Ovary (tissue), 7 donors: ENCODE measurements at regions not wholly inside any gene's neighbourhood (a gene's known extent, or its start where the extent isn't known, plus 50 kb on each side); places are given as distances from the start of the nearest gene placed in this dataset.

Experiments used
- DNase-seq, 5 donors: peaks; one replicate each; pipeline ENCODE4 v3.0.0-alpha.2; 2019 to 2020
- H3K27ac ChIP-seq, 2 donors: fragments of 200-600 bp; one replicate each; pipeline versions ENCODE4 v1.5.1 to v1.8.0; 2019 to 2022
- H3K27me3 ChIP-seq: fragments of 200-600 bp; one replicate; pipeline ENCODE4 v1.8.0; 2022
- H3K36me3 ChIP-seq: fragments of 200-600 bp; sonication (generic); one replicate; pipeline ENCODE4 v1.5.1; 2019
- H3K4me1 ChIP-seq: one replicate; pipeline ENCODE4 v1.8.1; 2013; ENCODE audit warnings: mild to moderate bottlenecking, moderate library complexity; ENCODE audit not compliant: insufficient read depth
- H3K4me3 ChIP-seq: fragments of 200-600 bp; sonication (generic); one replicate; pipeline ENCODE4 v1.5.1; 2017
- H3K9me3 ChIP-seq, 2 donors: fragments of 200-600 bp in 1 of 2; sonication (generic) in 1 of 2; one replicate each; pipeline versions ENCODE4 v1.5.1 to v1.8.1; 2013 to 2019; ENCODE audit warnings: mild to moderate bottlenecking in 1 of 2, moderate library complexity in 1 of 2
- CTCF ChIP-seq, 3 donors: fragments of 450-650 bp in 2 of 3; fragments of 200-600 bp in 1 of 3; IDR thresholded peaks; one replicate each; pipeline versions ENCODE4 v1.5.1 to v1.8.0; 2016 to 2022; ENCODE audit warnings: antibody characterized with exemption in 3 of 3, mild to moderate bottlenecking in 1 of 3
- EP300 ChIP-seq: sonication (generic); formaldehyde crosslinking; IDR thresholded peaks from one replicate; pipeline ENCODE4 v1.6.1; 2017; ENCODE audit warnings: antibody characterized with exemption
- POLR2A ChIP-seq: fragments of 450-650 bp; IDR thresholded peaks from one replicate; pipeline ENCODE4 v1.6.1; 2017; ENCODE audit warnings: antibody characterized with exemption, mild to moderate bottlenecking, moderate library complexity
- WGBS, 3 donors: extraction: QIAGEN DNeasy Blood & Tissue Kit in 1 of 3; methylation state at CpG; one replicate each; pipeline versions ENCODE4 v1.1.5 to v1.1.7; 2013 to 2017; 5-methylcytosine and 5-hydroxymethylcytosine counted together
- intact Hi-C, 4 donors: fragments of 100-400 bp; cut with DNase I; formaldehyde crosslinking; loops; one replicate each; pipeline versions ENCODE4 v1.11.0 to v1.15.1; 2022 to 2023
- donor health status: DM: no; HTN: no; CAD: no; lungs with moderate emphysema.
- donor health status: DM: no; HTN: no; CAD: no.
- donor health status: Bipolar disorder and iron deficiency.
- donor health status: DM: no; HTN: no; CAD: no.
- donor health status: DM: yes; HTN: yes; CAD: no.

- Histone ChIP-seq H3K27ac (no peak overlapping the region), H3K36me3 (no peaks in the 10 kb centered on the region), H3K27me3 (no peaks in the 10 kb centered on the region), H3K9me3 (no peaks in the 10 kb centered on the region), H3K4me3 (no peak overlapping the region), H3K4me1 (no peaks in the 10 kb centered on the region)
- intact Hi-C loops = no loop called here
- no peak for TF ChIP-seq CTCF (IDR thresholded peaks at IDR 0.05)
- TF ChIP-seq POLR2A = no peak
- TF ChIP-seq EP300 = no peak
- DNase-seq = no peak
- 10 to 46% (median 15%) methylated on average over 6 of the region's 6 CpGs for WGBS, 3 donors
These were observed 137.9 kb downstream of the RPS12 start for GRCh38 chr6:132952031-132952867.

GRCh38 chr6:132952986-132953385, 138.6 kb downstream of the RPS12 start:
- Histone ChIP-seq H3K27me3 (no peaks in the 10 kb centered on the region), H3K36me3 (no peaks in the 10 kb centered on the region), H3K27ac (no peak overlapping the region), H3K9me3 (no peaks in the 10 kb centered on the region), H3K4me3 (no peak overlapping the region), H3K4me1 (no peaks in the 10 kb centered on the region)
- intact Hi-C loops = no loop called here
- TF ChIP-seq POLR2A = no peak
- no peak for TF ChIP-seq CTCF (IDR thresholded peaks at IDR 0.05)
- TF ChIP-seq EP300 = no peak
- WGBS, 3 donors = 26 to 43% (median 29%) methylated on average over 3 of the region's 3 CpGs
- no peak for DNase-seq

- H3K27me3 ChIP-seq = no peaks in the 10 kb centered on the region
- no peaks in the 10 kb centered on the region for H3K4me1 ChIP-seq
- H3K4me3 ChIP-seq = no peak overlapping the region
- intact Hi-C loops = no loop called here
- DNase-seq = no peak
- TF ChIP-seq POLR2A (no peak), CTCF (IDR thresholded peaks at IDR 0.05) (no peak), EP300 (no peak)
- no peaks in the 10 kb centered on the region for H3K36me3 ChIP-seq
- no peak overlapping the region for H3K27ac ChIP-seq
- WGBS, 3 donors = 85 to 89% (median 88%) methylated on average over 9 of the region's 9 CpGs
- H3K9me3 ChIP-seq = no peaks in the 10 kb centered on the region
These were observed 139.9 kb downstream of the RPS12 start for GRCh38 chr6:132954222-132954621.

- no peak for TF ChIP-seq CTCF (IDR thresholded peaks at IDR 0.05)
- no peak for TF ChIP-seq EP300
- no peak for TF ChIP-seq POLR2A
- no peaks in the 10 kb centered on the region for H3K9me3 ChIP-seq
- H3K4me1 ChIP-seq = no peaks in the 10 kb centered on the region
- WGBS, 3 donors = 59 to 78% (median 72%) methylated on average over 5 of the region's 5 CpGs
- H3K4me3 ChIP-seq = no peak overlapping the region
- H3K27me3 ChIP-seq = no peaks in the 10 kb centered on the region
- intact Hi-C loops = no loop called here
- H3K27ac ChIP-seq = no peak overlapping the region
- no peak for DNase-seq
- H3K36me3 ChIP-seq = no peaks in the 10 kb centered on the region
These were observed 140.6 kb downstream of the RPS12 start for GRCh38 chr6:132954936-132955335.
